Activated CD4-positive, alpha-beta T cell treated with anti-CD3 and anti-CD28 coated beads for 24 hours (primary cell): ENCODE measurements at regions not wholly inside any gene's neighbourhood (a gene's known extent, or its start where the extent isn't known, plus 50 kb on each side); places are given as distances from the start of the nearest gene placed in this dataset.
"Not testable (repeated sequence)": the region's sequence is repeated elsewhere in the genome, so short reads cannot be mapped to it uniquely, and the experiment has no call there.

ENCODE experiments used
- DNase-seq, 2 donors: peaks; one replicate each; pipeline ENCODE4 v3.0.0-alpha.2; 2020; ENCODE audit warnings: low read depth in 2 of 2

- no peak for DNase-seq
Measured at GRCh38 chr6:6863970-6864639, 243.7 kb upstream of the RREB1 start.

GRCh38 chr6:6865611-6866010 lies 242.2 kb upstream of the RREB1 start:
- DNase-seq, result no peak

GRCh38 chr6:6866656-6867403 lies 240.9 kb upstream of the RREB1 start:
- DNase-seq, result no peak

GRCh38 chr6:6867404-6867799 lies 240.4 kb upstream of the RREB1 start:
- DNase-seq, result no peak

GRCh38 chr6:6869094-6869493 lies 238.7 kb upstream of the RREB1 start:
- DNase-seq, result no peak

GRCh38 chr6:6870921-6871320 lies 236.8 kb upstream of the RREB1 start:
- no peak for DNase-seq

GRCh38 chr6:6872459-6873344 lies 235.1 kb upstream of the RREB1 start:
- DNase-seq, result no peak

GRCh38 chr6:6873778-6874177 lies 234.0 kb upstream of the RREB1 start:
- no peak for DNase-seq

GRCh38 chr6:6875818-6876470 lies 231.8 kb upstream of the RREB1 start:
- no peak for DNase-seq

GRCh38 chr6:6877792-6878191 lies 230.0 kb upstream of the RREB1 start:
- DNase-seq, result not testable (repeated sequence)

- no peak for DNase-seq
Measured at GRCh38 chr6:6878887-6879585, 228.7 kb upstream of the RREB1 start.

- not testable (repeated sequence) for DNase-seq
Measured at GRCh38 chr6:6879586-6879974, 228.2 kb upstream of the RREB1 start.

- no peak for DNase-seq
Measured at GRCh38 chr6:6880745-6881437, 226.9 kb upstream of the RREB1 start.

GRCh38 chr6:6881438-6882225 lies 226.1 kb upstream of the RREB1 start:
- DNase-seq, result no peak

- DNase-seq, result no peak
Measured at GRCh38 chr6:6882592-6882991, 225.2 kb upstream of the RREB1 start.

GRCh38 chr6:6883011-6883410 lies 224.8 kb upstream of the RREB1 start:
- no peak for DNase-seq

- no peak for DNase-seq
Measured at GRCh38 chr6:6884193-6884627, 223.6 kb upstream of the RREB1 start.

- DNase-seq, result no peak
Measured at GRCh38 chr6:6884916-6885315, 222.8 kb upstream of the RREB1 start.

- no peak for DNase-seq
Measured at GRCh38 chr6:6885521-6886170, 222.1 kb upstream of the RREB1 start.
